Spinal cord (tissue), 9 donors: ENCODE measurements at regions not wholly inside any gene's neighbourhood (a gene's known extent, or its start where the extent isn't known, plus 50 kb on each side); places are given as distances from the start of the nearest gene placed in this dataset.

Experiments used
- DNase-seq, 6 donors: peaks; one replicate each; pipeline versions ENCODE4 v3.0.0 to v3.0.0-alpha.2; 2013 to 2015; ENCODE audit warnings: low spot score in 6 of 6, low read depth in 4 of 6
- H3K27ac ChIP-seq: one replicate; pipeline ENCODE4 v1.5.1; 2013; ENCODE audit warnings: low read depth, low read length, control low read depth
- H3K27me3 ChIP-seq: one replicate; pipeline ENCODE4 v1.6.1; 2013; ENCODE audit warnings: low read length; ENCODE audit not compliant: control insufficient read depth, insufficient read depth
- H3K36me3 ChIP-seq: one replicate; pipeline ENCODE4 v1.6.1; 2013; ENCODE audit warnings: low read length; ENCODE audit not compliant: control insufficient read depth, insufficient read depth
- H3K4me1 ChIP-seq: one replicate; pipeline ENCODE4 v1.6.1; 2013; ENCODE audit warnings: low read length; ENCODE audit not compliant: control insufficient read depth, insufficient read depth
- H3K4me3 ChIP-seq: one replicate; pipeline ENCODE4 v1.5.1; 2013; ENCODE audit warnings: low read depth, low read length, control low read depth
- H3K9me3 ChIP-seq: one replicate; pipeline ENCODE4 v1.6.1; 2013; ENCODE audit warnings: low read length; ENCODE audit not compliant: control insufficient read depth, insufficient read depth
- WGBS: methylation state at CpG from one replicate; pipeline ENCODE4 v1.1.5; 2013; ENCODE audit warnings: missing lambda C conversion rate; ENCODE audit not compliant: insufficient coverage; 5-methylcytosine and 5-hydroxymethylcytosine counted together
- donor health status: healthy.

DNA sequence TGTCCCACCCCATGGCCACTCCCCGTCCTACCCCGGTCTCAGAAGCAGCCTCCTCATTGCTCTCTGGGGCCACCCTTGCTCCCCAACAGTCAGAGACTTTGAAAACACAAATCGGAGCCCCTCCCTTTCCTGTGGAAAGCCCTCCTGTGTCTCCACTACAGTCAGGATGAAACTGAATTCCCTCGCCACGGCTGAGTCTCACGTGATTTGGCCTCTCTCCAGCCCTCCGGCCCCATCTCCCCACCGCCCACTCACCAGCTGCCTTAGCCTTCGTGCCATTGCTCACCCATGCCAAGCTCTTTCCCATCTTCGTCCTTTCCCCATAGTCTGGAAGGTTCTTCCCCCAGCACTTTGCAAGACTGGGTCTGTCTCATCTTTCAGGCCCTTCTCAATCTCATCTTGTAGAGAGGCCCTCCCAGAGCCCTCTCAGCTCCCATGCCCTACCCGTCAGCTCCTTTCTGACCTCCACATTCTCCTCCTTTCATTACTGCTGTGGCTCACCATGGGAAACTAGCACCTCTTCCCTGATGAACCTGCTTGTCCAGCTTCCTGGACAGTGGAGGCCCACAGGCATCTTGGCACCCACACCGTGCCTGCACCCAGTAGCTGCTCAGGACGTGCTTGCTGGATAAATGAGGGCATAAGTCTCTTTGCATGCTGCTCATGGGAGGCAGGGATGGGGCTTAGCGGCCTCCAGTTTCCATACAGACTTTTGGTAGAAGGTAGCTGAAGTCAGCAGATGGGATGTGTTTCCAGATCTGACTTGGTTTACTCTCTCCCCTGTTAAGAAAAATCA is 126.4 kb upstream of the COL5A1 start:
- Histone ChIP-seq H3K36me3 (no peaks in the 10 kb centered on the region), H3K4me1 (peaks cover 9% of the 10 kb centered on the region), H3K27me3 (no peaks in the 10 kb centered on the region), H3K9me3 (peaks cover 4% of the 10 kb centered on the region), H3K27ac (no peak overlapping the region), H3K4me3 (no peak overlapping the region)
- 68% methylated on average over 14 of the region's 14 CpGs for WGBS
- DNase-seq, result no peak

- 80% methylated on average over 1 of the region's 5 CpGs for WGBS
- no peaks in the 10 kb centered on the region for H3K27me3 ChIP-seq
- no peak for DNase-seq
- no peak overlapping the region for H3K4me3 ChIP-seq
- peaks cover 4% of the 10 kb centered on the region for H3K9me3 ChIP-seq
- peaks cover 9% of the 10 kb centered on the region for H3K4me1 ChIP-seq
- no peak overlapping the region for H3K27ac ChIP-seq
- no peaks in the 10 kb centered on the region for H3K36me3 ChIP-seq
Observed at GRCh38 chr9:134516464-134516863, 125.1 kb upstream of the COL5A1 start.

- WGBS, result 89% methylated on average over 17 of the region's 18 CpGs
- Histone ChIP-seq H3K27ac (no peak overlapping the region), H3K36me3 (no peaks in the 10 kb centered on the region), H3K27me3 (no peaks in the 10 kb centered on the region), H3K4me3 (no peak overlapping the region), H3K9me3 (peaks cover 4% of the 10 kb centered on the region), H3K4me1 (peaks cover 9% of the 10 kb centered on the region)
- DNase-seq, result no peak
Observed at GRCh38 chr9:134517069-134517680, 124.4 kb upstream of the COL5A1 start.

DNA sequence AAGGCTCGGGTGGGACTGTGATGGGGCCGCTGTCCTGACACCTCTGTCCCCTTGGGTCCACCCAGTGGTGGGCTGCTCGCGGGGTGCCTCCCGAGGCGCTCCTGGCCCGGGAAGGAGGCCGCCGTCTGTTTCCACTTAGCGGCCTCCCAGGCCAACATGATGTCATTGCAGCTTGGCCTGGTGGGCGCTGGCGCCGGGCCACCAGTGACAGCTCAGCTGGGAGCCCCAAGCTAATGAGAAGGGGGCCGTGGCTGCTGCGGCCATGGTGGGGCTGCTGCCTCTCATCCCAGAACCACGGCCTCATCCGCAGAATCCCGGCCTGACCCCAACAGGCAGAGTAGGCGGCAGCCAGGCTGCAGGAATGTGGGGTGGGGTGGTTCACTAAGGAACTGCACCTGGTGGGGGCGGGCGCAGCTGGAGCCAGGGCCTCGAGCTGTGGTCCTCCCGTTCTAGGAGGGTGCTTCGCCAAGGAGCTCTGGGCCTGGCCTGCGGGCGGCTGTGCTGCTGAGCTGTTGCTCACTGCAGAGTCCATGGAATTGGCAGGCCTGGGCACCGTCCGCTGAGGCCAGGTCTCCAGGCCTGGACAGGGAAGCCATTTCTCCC is 123.5 kb upstream of the COL5A1 start:
- H3K4me1 ChIP-seq, result peaks cover 9% of the 10 kb centered on the region
- no peaks in the 10 kb centered on the region for H3K27me3 ChIP-seq
- no peak for DNase-seq
- no peak overlapping the region for H3K27ac ChIP-seq
- H3K4me3 ChIP-seq, result no peak overlapping the region
- H3K9me3 ChIP-seq, result peaks cover 4% of the 10 kb centered on the region
- H3K36me3 ChIP-seq, result no peaks in the 10 kb centered on the region
- 81% methylated on average over 26 of the region's 28 CpGs for WGBS

- no peaks in the 10 kb centered on the region for H3K9me3 ChIP-seq
- H3K4me3 ChIP-seq, result no peak overlapping the region
- no peak overlapping the region for H3K27ac ChIP-seq
- peaks cover 9% of the 10 kb centered on the region for H3K4me1 ChIP-seq
- no peak for DNase-seq
- no peaks in the 10 kb centered on the region for H3K36me3 ChIP-seq
- H3K27me3 ChIP-seq, result no peaks in the 10 kb centered on the region
- WGBS, result 85% methylated on average over 10 of the region's 15 CpGs
Observed at GRCh38 chr9:134519375-134520070, 122.1 kb upstream of the COL5A1 start.

GRCh38 chr9:134521817-134522501 is 119.6 kb upstream of the COL5A1 start:
- no peak overlapping the region for H3K27ac ChIP-seq

GRCh38 chr9:134522502-134522848 is 119.1 kb upstream of the COL5A1 start:
- no peak overlapping the region for H3K27ac ChIP-seq
- H3K4me3 ChIP-seq, result no peak overlapping the region
- no peaks in the 10 kb centered on the region for H3K9me3 ChIP-seq
- no peaks in the 10 kb centered on the region for H3K36me3 ChIP-seq
- peaks cover 11% of the 10 kb centered on the region for H3K4me1 ChIP-seq
- DNase-seq, result no peak
- H3K27me3 ChIP-seq, result no peaks in the 10 kb centered on the region
- WGBS, result 69% methylated on average over 5 of the region's 7 CpGs

More at GRCh38 chr9:134521817-134522501, 119.6 kb upstream of the COL5A1 start:
- Histone ChIP-seq H3K36me3 (no peaks in the 10 kb centered on the region), H3K27me3 (no peaks in the 10 kb centered on the region), H3K4me1 (peaks cover 9% of the 10 kb centered on the region), H3K9me3 (no peaks in the 10 kb centered on the region), H3K4me3 (no peak overlapping the region)
- no peak for DNase-seq
- WGBS, result 61% methylated on average over 24 of the region's 25 CpGs

GRCh38 chr9:134522976-134523375 is 118.6 kb upstream of the COL5A1 start:
- H3K27me3 ChIP-seq, result no peaks in the 10 kb centered on the region
- no peak overlapping the region for H3K4me3 ChIP-seq
- H3K36me3 ChIP-seq, result no peaks in the 10 kb centered on the region
- 78% methylated on average over 9 of the region's 11 CpGs for WGBS
- no peak for DNase-seq
- H3K9me3 ChIP-seq, result no peaks in the 10 kb centered on the region
- no peak overlapping the region for H3K27ac ChIP-seq
- peaks cover 6% of the 10 kb centered on the region for H3K4me1 ChIP-seq

GRCh38 chr9:134525070-134525815 is 116.4 kb upstream of the COL5A1 start:
- DNase-seq, result no peak
- WGBS, result 94% methylated on average over 26 of the region's 26 CpGs
- Histone ChIP-seq H3K9me3 (peaks cover 3% of the 10 kb centered on the region), H3K4me3 (no peak overlapping the region), H3K27ac (no peak overlapping the region), H3K36me3 (no peaks in the 10 kb centered on the region), H3K27me3 (no peaks in the 10 kb centered on the region), H3K4me1 (peaks cover 5% of the 10 kb centered on the region)
